ENCODE measurements at regions not wholly inside any gene's neighbourhood (a gene's known extent, or its start where the extent isn't known, plus 50 kb on each side); places are given as distances from the start of the nearest gene placed in this dataset.

GRCh38 chr2:19739256-19739655, 162.5 kb downstream of the TTC32 start:
- Histone ChIP-seq H3K4me2 (ENCODE audit: control insufficient read depth, insufficient read depth) (no peak overlapping the region), H3K27me3 (replicated peaks in 1 of 2; ENCODE audit: control insufficient read depth in 2 of 2, insufficient read depth in 2 of 2, low read length in 1 of 2) (peaks cover 0 to 4% of the 10 kb centered on the region in 2 experiments; a peak in 3 of 4 replicates), H3K4me1 (ENCODE audit: control insufficient read depth, insufficient read depth, low read length) (no peaks in the 10 kb centered on the region), H3K27ac (ENCODE audit: control insufficient read depth, insufficient read depth) (no peak overlapping the region), H3K79me2 (ENCODE audit: control insufficient read depth, insufficient read depth, low read length) (no peaks in the 10 kb centered on the region), H3K9me3 (replicated peaks; ENCODE audit: control insufficient read depth, insufficient read depth, low read length) (no peaks in the 10 kb centered on the region), H3K36me3 (ENCODE audit: control insufficient read depth in 2 of 2, insufficient read depth in 2 of 2, low read length in 1 of 2) (no peaks in the 10 kb centered on the region), H3K9ac (ENCODE audit: control insufficient read depth, insufficient read depth, low read length) (no peak overlapping the region), H3K4me3 (no peak overlapping the region), H4K20me1 (ENCODE audit: control insufficient read depth, insufficient read depth) (no peaks in the 10 kb centered on the region), H2AFZ (ENCODE audit: control insufficient read depth, low read depth, low read length) (no peak overlapping the region)
- SMC1A ChIA-PET (ENCODE audit: uncharacterized antibody, unreplicated experiment), result no interaction called here
- in situ Hi-C loops (cut with MboI), result no loop called here
- no peak for FAIRE-seq
- no TSS peak for BruUV-seq (replicated peaks)
- no peak for ATAC-seq
- intact Hi-C loops (cut with micrococcal nuclease; ENCODE audit: unreplicated experiment), result no loop called here
- RAD21 ChIA-PET (ENCODE audit: unreplicated experiment), result no interaction called here
- 0% methylated on average over 2 of the region's 2 CpGs for WGBS (ENCODE audit: insufficient coverage, insufficient replicate concordance, low lambda C conversion rate, missing lambda C conversion rate)
- TF ChIP-seq SMARCA5 (IDR thresholded peaks at IDR 0.05) (no peak), RUNX3 (IDR thresholded peaks at IDR 0.05; ENCODE audit: low read length) (no peak)
- no peak for DNase-seq (ENCODE audit: low read depth, low spot score)
- POLR2A ChIA-PET, result no interaction called here
- CTCF ChIA-PET, result interaction anchor here (0.8 kb wide), 1 partner anchor 15 kb away, joined by 3 read pairs; no protein-coding TSS in a partner anchor

GRCh38 chr2:19738707-19739106, 163.1 kb downstream of the TTC32 start:
- Histone ChIP-seq H4K20me1 (ENCODE audit: control insufficient read depth, insufficient read depth) (no peaks in the 10 kb centered on the region), H3K27me3 (replicated peaks in 1 of 2; ENCODE audit: control insufficient read depth in 2 of 2, insufficient read depth in 2 of 2, low read length in 1 of 2) (peaks cover 0 to 4% of the 10 kb centered on the region in 2 experiments; a peak in 3 of 4 replicates), H3K4me1 (ENCODE audit: control insufficient read depth, insufficient read depth, low read length) (no peaks in the 10 kb centered on the region), H3K4me2 (ENCODE audit: control insufficient read depth, insufficient read depth) (no peak overlapping the region), H2AFZ (ENCODE audit: control insufficient read depth, low read depth, low read length) (no peak overlapping the region), H3K36me3 (ENCODE audit: control insufficient read depth in 2 of 2, insufficient read depth in 2 of 2, low read length in 1 of 2) (no peaks in the 10 kb centered on the region), H3K9ac (ENCODE audit: control insufficient read depth, insufficient read depth, low read length) (no peak overlapping the region), H3K4me3 (no peak overlapping the region), H3K27ac (ENCODE audit: control insufficient read depth, insufficient read depth) (no peak overlapping the region), H3K9me3 (replicated peaks; ENCODE audit: control insufficient read depth, insufficient read depth, low read length) (no peaks in the 10 kb centered on the region), H3K79me2 (ENCODE audit: control insufficient read depth, insufficient read depth, low read length) (no peaks in the 10 kb centered on the region)
- CTCF ChIA-PET, result interaction anchor here (0.8 kb wide), 1 partner anchor 15 kb away, joined by 3 read pairs; no protein-coding TSS in a partner anchor
- SMC1A ChIA-PET (ENCODE audit: uncharacterized antibody, unreplicated experiment), result no interaction called here
- FAIRE-seq, result no peak
- 32% methylated on average over 11 of the region's 11 CpGs for WGBS (ENCODE audit: insufficient coverage, insufficient replicate concordance, low lambda C conversion rate, missing lambda C conversion rate)
- POLR2A ChIA-PET, result no interaction called here
- in situ Hi-C loops (cut with MboI), result no loop called here
- no peak for DNase-seq (ENCODE audit: low read depth, low spot score)
- RAD21 ChIA-PET (ENCODE audit: unreplicated experiment), result no interaction called here
- no TSS peak for BruUV-seq (replicated peaks)
- intact Hi-C loops (cut with micrococcal nuclease; ENCODE audit: unreplicated experiment), result no loop called here
- no peak for ATAC-seq
- no peak for TF ChIP-seq ZNF24 (IDR thresholded peaks at IDR 0.05)
- no peak for TF ChIP-seq NRF1 (conservative IDR thresholded peaks at IDR 0.05; ENCODE audit: low read depth, low read length)
- TF ChIP-seq IKZF2 (IDR thresholded peaks at IDR 0.05), result no peak
- TF ChIP-seq MTA2 (IDR thresholded peaks at IDR 0.05; ENCODE audit: low read depth), result no peak
- TF ChIP-seq POU2F2 (IDR thresholded peaks at IDR 0.05; ENCODE audit: borderline replicate concordance, low read depth, low read length), result no peak
- TF ChIP-seq CREM (IDR thresholded peaks at IDR 0.05; ENCODE audit: low read depth), result no peak
- no peak for TF ChIP-seq DPF2 (IDR thresholded peaks at IDR 0.05)
- no peak for TF ChIP-seq BACH1 (IDR thresholded peaks at IDR 0.05; ENCODE audit: borderline replicate concordance)
- TF ChIP-seq RUNX3 (IDR thresholded peaks at IDR 0.05; ENCODE audit: low read length), result no peak
- no peak for TF ChIP-seq HDAC2 (IDR thresholded peaks at IDR 0.05)
- no peak for TF ChIP-seq ETV6 (conservative IDR thresholded peaks at IDR 0.05 in 1 of 2, IDR thresholded peaks at IDR 0.05 in 1 of 2; ENCODE audit: borderline replicate concordance in 1 of 2, low read depth in 1 of 2)
- no peak for TF ChIP-seq CHD2 (IDR thresholded peaks at IDR 0.05; ENCODE audit: borderline replicate concordance, low read depth, low read length)
- no peak for TF ChIP-seq TAF1 (IDR thresholded peaks at IDR 0.05; ENCODE audit: borderline replicate concordance, low read depth, low read length)
- TF ChIP-seq, protein P1, sequence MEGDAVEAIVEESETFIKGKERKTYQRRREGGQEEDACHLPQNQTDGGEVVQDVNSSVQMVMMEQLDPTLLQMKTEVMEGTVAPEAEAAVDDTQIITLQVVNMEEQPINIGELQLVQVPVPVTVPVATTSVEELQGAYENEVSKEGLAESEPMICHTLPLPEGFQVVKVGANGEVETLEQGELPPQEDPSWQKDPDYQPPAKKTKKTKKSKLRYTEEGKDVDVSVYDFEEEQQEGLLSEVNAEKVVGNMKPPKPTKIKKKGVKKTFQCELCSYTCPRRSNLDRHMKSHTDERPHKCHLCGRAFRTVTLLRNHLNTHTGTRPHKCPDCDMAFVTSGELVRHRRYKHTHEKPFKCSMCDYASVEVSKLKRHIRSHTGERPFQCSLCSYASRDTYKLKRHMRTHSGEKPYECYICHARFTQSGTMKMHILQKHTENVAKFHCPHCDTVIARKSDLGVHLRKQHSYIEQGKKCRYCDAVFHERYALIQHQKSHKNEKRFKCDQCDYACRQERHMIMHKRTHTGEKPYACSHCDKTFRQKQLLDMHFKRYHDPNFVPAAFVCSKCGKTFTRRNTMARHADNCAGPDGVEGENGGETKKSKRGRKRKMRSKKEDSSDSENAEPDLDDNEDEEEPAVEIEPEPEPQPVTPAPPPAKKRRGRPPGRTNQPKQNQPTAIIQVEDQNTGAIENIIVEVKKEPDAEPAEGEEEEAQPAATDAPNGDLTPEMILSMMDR (IDR thresholded peaks at IDR 0.05 in 2 of 3, conservative IDR thresholded peaks at IDR 0.05 in 1 of 3; ENCODE audit: control insufficient read depth in 2 of 3, extremely low read depth in 1 of 3, insufficient read depth in 1 of 3, low read depth in 3 of 3, low read length in 3 of 3), result no peak

All from GM12878 (cell line).